ENCODE measurements at regions not wholly inside any gene's neighbourhood (a gene's known extent, or its start where the extent isn't known, plus 50 kb on each side); places are given as distances from the start of the nearest gene placed in this dataset.

GRCh38 chr10:6692103-6692502, 112.0 kb upstream of the PRKCQ start:
- TF ChIP-seq POLR2A (IDR thresholded peaks at IDR 0.05; ENCODE audit: low read length), result no peak
- TF ChIP-seq GATA1 (IDR thresholded peaks at IDR 0.05; ENCODE audit: low read depth, low read length), result no peak

Data from erythroblast (primary cell).